Naive B cell (primary cell): ENCODE measurements at regions not wholly inside any gene's neighbourhood (a gene's known extent, or its start where the extent isn't known, plus 50 kb on each side); places are given as distances from the start of the nearest gene placed in this dataset.

Source experiments
- ATAC-seq, 2 donors: fragments of 150-1000 bp; cut with Tn5 transposase; 2 replicates each; pipeline ENCODE4 v1.10.0; 2021; ENCODE audit warnings: low read depth in 2 of 2, mild to moderate bottlenecking in 2 of 2, moderate library complexity in 2 of 2
- DNase-seq: peaks from one replicate; pipeline ENCODE4 v3.0.0; 2022
- H3K27ac Mint-ChIP-seq, 6 donors: one replicate each; pipeline ENCODE4 v1.8.0; 2020 to 2022; ENCODE audit warnings: mild to moderate bottlenecking in 6 of 6, mixed read lengths in 6 of 6, moderate library complexity in 5 of 6, inconsistent platforms in 2 of 6
- H3K27me3 Mint-ChIP-seq, 3 donors: one replicate each; pipeline ENCODE4 v1.8.0; 2021 to 2022; ENCODE audit warnings: mixed read lengths in 3 of 3, mild to moderate bottlenecking in 1 of 3
- H3K36me3 Mint-ChIP-seq, 2 donors: one replicate each; pipeline ENCODE4 v1.8.0; 2020 to 2022; ENCODE audit warnings: mixed read lengths in 2 of 2, inconsistent platforms in 1 of 2, mild to moderate bottlenecking in 1 of 2
- H3K4me1 Mint-ChIP-seq, 3 donors: one replicate each; pipeline ENCODE4 v1.8.0; 2020 to 2022; ENCODE audit warnings: mixed read lengths in 3 of 3, inconsistent platforms in 1 of 3, mild to moderate bottlenecking in 1 of 3, moderate library complexity in 1 of 3
- H3K4me3 Mint-ChIP-seq, 8 donors: one replicate each; pipeline ENCODE4 v1.8.0; 2020 to 2022; ENCODE audit warnings: mild to moderate bottlenecking in 8 of 8, mixed read lengths in 8 of 8, moderate library complexity in 8 of 8, inconsistent platforms in 2 of 8
- H3K9me3 Mint-ChIP-seq, 7 donors: one replicate each; pipeline ENCODE4 v1.8.0; 2020 to 2022; ENCODE audit warnings: mixed read lengths in 7 of 7, mild to moderate bottlenecking in 5 of 7, inconsistent platforms in 2 of 7, moderate library complexity in 1 of 7

- no peak overlapping the region for H3K4me3 Mint-ChIP-seq
- ATAC-seq, result no peak
- H3K4me1 Mint-ChIP-seq, result peaks cover 0 to 2% (median 0%) of the 10 kb centered on the region in 3 donors
Observed at GRCh38 chr7:35747611-35748010, 52.7 kb upstream of the HERPUD2 start.

GRCh38 chr7:35748371-35748770 is 52.5 kb upstream of the SEPTIN7 start:
- H3K36me3 Mint-ChIP-seq, result peaks cover 0 to 14% of the 10 kb centered on the region in 2 donors
- no peak overlapping the region for H3K4me3 Mint-ChIP-seq
- no peak overlapping the region for H3K27ac Mint-ChIP-seq
- peaks cover 0 to 5% (median 0%) of the 10 kb centered on the region in 7 donors for H3K9me3 Mint-ChIP-seq
- peaks cover 0 to 2% (median 0%) of the 10 kb centered on the region in 3 donors for H3K4me1 Mint-ChIP-seq
- no peaks in the 10 kb centered on the region for H3K27me3 Mint-ChIP-seq
- ATAC-seq (no peak), DNase-seq (no peak)

More at GRCh38 chr7:35747611-35748010, 52.7 kb upstream of the HERPUD2 start:
- Mint-ChIP-seq H3K27ac (no peak overlapping the region), H3K36me3 (peaks cover 0 to 14% of the 10 kb centered on the region in 2 donors), H3K9me3 (peaks cover 0 to 5% (median 0%) of the 10 kb centered on the region in 7 donors), H3K27me3 (no peaks in the 10 kb centered on the region)
- DNase-seq, result no peak

GRCh38 chr7:35749556-35749955 is 51.3 kb upstream of the SEPTIN7 start:
- no peaks in the 10 kb centered on the region for H3K27me3 Mint-ChIP-seq
- ATAC-seq, result no peak
- H3K4me1 Mint-ChIP-seq, result peaks cover 0 to 2% (median 0%) of the 10 kb centered on the region in 3 donors
- no peak overlapping the region for H3K4me3 Mint-ChIP-seq
- H3K27ac Mint-ChIP-seq, result peak overlapping the region in 1 of 6 donors; percentile 1
- no peaks in the 10 kb centered on the region for H3K9me3 Mint-ChIP-seq
- DNase-seq, result no peak
- H3K36me3 Mint-ChIP-seq, result peaks cover 0 to 7% of the 10 kb centered on the region in 2 donors
